Tibial nerve (tissue), 4 donors: ENCODE measurements at regions not wholly inside any gene's neighbourhood (a gene's known extent, or its start where the extent isn't known, plus 50 kb on each side); places are given as distances from the start of the nearest gene placed in this dataset.

Experiments
- DNase-seq, 2 donors: peaks; one replicate each; pipeline ENCODE4 v3.0.0-alpha.2; 2019; ENCODE audit warnings: low spot score in 2 of 2
- H3K27ac ChIP-seq, 4 donors: fragments of 200-600 bp; sonication (generic) in 3 of 4; one replicate each; pipeline ENCODE4 v1.5.1; 2017 to 2019; ENCODE audit warnings: mild to moderate bottlenecking in 1 of 4
- H3K27me3 ChIP-seq, 2 donors: fragments of 200-600 bp; sonication (generic) in 1 of 2; one replicate each; pipeline versions ENCODE4 v1.5.1 to v1.6.0; 2017 to 2019
- H3K36me3 ChIP-seq, 3 donors: fragments of 200-600 bp; sonication (generic); one replicate each; pipeline ENCODE4 v1.5.1; 2018 to 2019
- H3K4me1 ChIP-seq, 4 donors: fragments of 200-600 bp; sonication (generic) in 3 of 4; one replicate each; pipeline ENCODE4 v1.5.1; 2017 to 2019
- H3K4me3 ChIP-seq, 4 donors: fragments of 200-600 bp; sonication (generic) in 3 of 4; one replicate each; pipeline ENCODE4 v1.5.1; 2017 to 2019; ENCODE audit warnings: mild to moderate bottlenecking in 1 of 4, moderate library complexity in 1 of 4
- H3K9me3 ChIP-seq, 4 donors: fragments of 200-600 bp; sonication (generic) in 3 of 4; one replicate each; pipeline ENCODE4 v1.5.1; 2017 to 2019
- EP300 ChIP-seq, 2 donors: sonication (generic); formaldehyde crosslinking; IDR thresholded peaks; one replicate each; pipeline ENCODE4 v1.6.1; 2017; ENCODE audit warnings: antibody characterized with exemption in 2 of 2, mild to moderate bottlenecking in 1 of 2
- POLR2A ChIP-seq, 2 donors: fragments of 450-650 bp; IDR thresholded peaks; one replicate each; pipeline ENCODE4 v1.6.1; 2017; ENCODE audit warnings: antibody characterized with exemption in 2 of 2, mild to moderate bottlenecking in 2 of 2, moderate library complexity in 2 of 2
- WGBS, 2 donors: methylation state at CpG; one replicate each; pipeline ENCODE4 v1.1.5; 2018; 5-methylcytosine and 5-hydroxymethylcytosine counted together
- TF ChIP-seq, protein P1 (sequence below), 5 experiments: fragments of 200-600 bp in 3 of 5; fragments of 450-650 bp in 2 of 5; sonication (generic) in 3 of 5; IDR thresholded peaks; one replicate each; pipeline ENCODE4 v1.5.1; 2016 to 2019; ENCODE audit warnings: antibody characterized with exemption in 5 of 5, mild to moderate bottlenecking in 3 of 5, moderate library complexity in 2 of 5

DNA sequence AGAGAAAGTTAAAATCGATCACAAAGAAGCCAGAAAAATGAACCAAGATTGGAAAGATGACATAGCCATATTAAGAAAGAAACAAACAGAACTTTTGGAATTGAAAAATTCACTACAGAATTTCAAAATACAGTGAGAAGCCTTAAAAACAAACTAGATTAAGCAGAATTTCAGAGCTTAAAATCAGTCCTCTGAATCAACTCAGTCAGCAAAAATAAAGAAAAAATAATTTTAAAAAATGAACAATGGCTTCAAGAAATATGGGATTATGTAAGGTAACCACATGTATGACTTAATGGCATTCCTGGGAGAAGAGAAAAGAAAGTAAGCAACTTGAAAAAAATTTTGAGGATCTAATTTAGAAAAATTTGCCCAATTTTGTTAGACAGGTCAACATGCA, 696.2 kb downstream of the TSN start:
- WGBS, 2 donors: 83 to 93% methylated on average over 1 of the region's 1 CpG
- H3K4me3 ChIP-seq: no peak overlapping the region
- peaks cover 0 to 21% (median 3%) of the 10 kb centered on the region in 4 donors for H3K9me3 ChIP-seq
- H3K4me1 ChIP-seq: no peaks in the 10 kb centered on the region
- TF ChIP-seq POLR2A (IDR thresholded peaks at IDR 0.05) (no peak), EP300 (IDR thresholded peaks at IDR 0.05) (no peak)
- TF ChIP-seq, protein P1, sequence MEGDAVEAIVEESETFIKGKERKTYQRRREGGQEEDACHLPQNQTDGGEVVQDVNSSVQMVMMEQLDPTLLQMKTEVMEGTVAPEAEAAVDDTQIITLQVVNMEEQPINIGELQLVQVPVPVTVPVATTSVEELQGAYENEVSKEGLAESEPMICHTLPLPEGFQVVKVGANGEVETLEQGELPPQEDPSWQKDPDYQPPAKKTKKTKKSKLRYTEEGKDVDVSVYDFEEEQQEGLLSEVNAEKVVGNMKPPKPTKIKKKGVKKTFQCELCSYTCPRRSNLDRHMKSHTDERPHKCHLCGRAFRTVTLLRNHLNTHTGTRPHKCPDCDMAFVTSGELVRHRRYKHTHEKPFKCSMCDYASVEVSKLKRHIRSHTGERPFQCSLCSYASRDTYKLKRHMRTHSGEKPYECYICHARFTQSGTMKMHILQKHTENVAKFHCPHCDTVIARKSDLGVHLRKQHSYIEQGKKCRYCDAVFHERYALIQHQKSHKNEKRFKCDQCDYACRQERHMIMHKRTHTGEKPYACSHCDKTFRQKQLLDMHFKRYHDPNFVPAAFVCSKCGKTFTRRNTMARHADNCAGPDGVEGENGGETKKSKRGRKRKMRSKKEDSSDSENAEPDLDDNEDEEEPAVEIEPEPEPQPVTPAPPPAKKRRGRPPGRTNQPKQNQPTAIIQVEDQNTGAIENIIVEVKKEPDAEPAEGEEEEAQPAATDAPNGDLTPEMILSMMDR (IDR thresholded peaks at IDR 0.05): no peak
- no peak overlapping the region for H3K27ac ChIP-seq
- no peak for DNase-seq
- no peaks in the 10 kb centered on the region for H3K36me3 ChIP-seq
- H3K27me3 ChIP-seq: no peaks in the 10 kb centered on the region

DNA sequence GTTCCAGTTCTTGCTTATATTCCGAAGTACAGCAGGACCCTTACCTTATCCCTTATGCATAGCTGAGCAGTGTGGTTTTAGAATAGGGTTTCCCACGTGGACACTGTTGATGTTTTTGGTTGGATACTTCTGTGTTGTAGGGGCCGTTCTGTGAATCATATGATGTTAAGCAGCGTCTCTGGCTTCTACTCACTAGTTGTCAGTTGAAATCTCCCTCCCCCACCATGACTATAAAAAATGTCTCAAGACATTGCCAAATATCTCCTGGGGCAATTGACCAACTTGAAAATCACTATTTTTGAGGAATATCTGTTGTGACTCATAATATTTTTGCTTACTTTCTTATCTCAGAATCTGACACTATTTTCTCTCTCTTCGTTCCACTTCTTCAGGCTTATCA, 713.7 kb downstream of the TSN start:
- Histone ChIP-seq H3K9me3 (no peaks in the 10 kb centered on the region), H3K36me3 (no peaks in the 10 kb centered on the region), H3K4me1 (no peaks in the 10 kb centered on the region), H3K27ac (no peak overlapping the region), H3K27me3 (no peaks in the 10 kb centered on the region), H3K4me3 (no peak overlapping the region)
- DNase-seq: no peak
- TF ChIP-seq, protein P1 (IDR thresholded peaks at IDR 0.05): no peak
- TF ChIP-seq EP300 (IDR thresholded peaks at IDR 0.05) (no peak), POLR2A (IDR thresholded peaks at IDR 0.05) (no peak)
- 68 to 72% methylated on average over 5 of the region's 5 CpGs for WGBS, 2 donors

DNA sequence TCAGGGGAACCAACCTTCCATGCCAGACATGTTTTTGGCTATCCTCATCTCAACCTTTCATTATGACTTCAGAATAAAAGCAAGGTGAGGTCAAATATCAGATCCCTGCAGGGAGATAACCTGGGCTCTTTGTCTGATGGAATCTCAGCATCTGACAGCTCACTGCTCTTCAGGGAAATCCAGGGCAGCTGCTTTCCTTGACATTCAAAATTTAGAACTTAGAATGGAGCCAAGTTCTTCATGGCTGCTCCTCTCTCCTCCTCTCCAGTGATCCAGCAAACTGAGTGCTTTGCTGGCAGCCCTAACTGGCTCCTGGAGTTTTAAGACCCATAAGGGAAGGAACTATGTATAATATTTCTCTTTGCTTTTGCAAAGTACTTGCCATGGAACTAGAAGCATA, 716.3 kb downstream of the TSN start:
- H3K27me3 ChIP-seq: no peaks in the 10 kb centered on the region

DNA sequence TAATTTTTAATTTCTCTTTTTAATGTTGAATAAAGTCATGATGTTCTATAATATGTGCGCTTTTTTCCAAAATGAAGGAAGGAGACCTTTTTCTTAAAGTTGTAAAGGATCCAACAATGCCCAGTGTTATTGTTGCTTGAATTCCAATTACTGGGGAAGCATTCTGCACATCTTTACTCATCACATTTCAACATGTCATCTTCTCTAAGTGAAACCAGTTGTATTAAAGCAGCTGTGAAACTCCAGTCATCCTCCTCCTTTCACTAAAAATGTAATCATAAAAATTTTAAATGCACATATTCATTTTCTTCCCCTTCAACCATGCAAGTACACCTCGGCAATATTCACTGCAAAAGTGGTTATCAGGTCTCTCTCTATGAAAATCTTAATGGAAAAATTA, 722.7 kb downstream of the TSN start:
- WGBS, 2 donors: 73 to 75% methylated on average over 2 of the region's 2 CpGs
- no peak overlapping the region for H3K4me3 ChIP-seq
- no peak for DNase-seq
- no peaks in the 10 kb centered on the region for H3K27me3 ChIP-seq
- H3K27ac ChIP-seq: no peak overlapping the region
- no peaks in the 10 kb centered on the region for H3K36me3 ChIP-seq
- TF ChIP-seq EP300 (IDR thresholded peaks at IDR 0.05): no peak
- TF ChIP-seq, protein P1 (IDR thresholded peaks at IDR 0.05): no peak
- TF ChIP-seq POLR2A (IDR thresholded peaks at IDR 0.05): no peak
- H3K9me3 ChIP-seq: no peaks in the 10 kb centered on the region
- no peaks in the 10 kb centered on the region for H3K4me1 ChIP-seq

More for the DNA sequence above, 716.3 kb downstream of the TSN start:
- no peak overlapping the region for H3K27ac ChIP-seq
- DNase-seq: no peak
- H3K4me3 ChIP-seq: no peak overlapping the region
- no peak for TF ChIP-seq EP300 (IDR thresholded peaks at IDR 0.05)
- TF ChIP-seq, protein P1 (IDR thresholded peaks at IDR 0.05): no peak
- no peak for TF ChIP-seq POLR2A (IDR thresholded peaks at IDR 0.05)
- H3K36me3 ChIP-seq: no peaks in the 10 kb centered on the region
- H3K4me1 ChIP-seq: no peaks in the 10 kb centered on the region
- no peaks in the 10 kb centered on the region for H3K9me3 ChIP-seq

DNA sequence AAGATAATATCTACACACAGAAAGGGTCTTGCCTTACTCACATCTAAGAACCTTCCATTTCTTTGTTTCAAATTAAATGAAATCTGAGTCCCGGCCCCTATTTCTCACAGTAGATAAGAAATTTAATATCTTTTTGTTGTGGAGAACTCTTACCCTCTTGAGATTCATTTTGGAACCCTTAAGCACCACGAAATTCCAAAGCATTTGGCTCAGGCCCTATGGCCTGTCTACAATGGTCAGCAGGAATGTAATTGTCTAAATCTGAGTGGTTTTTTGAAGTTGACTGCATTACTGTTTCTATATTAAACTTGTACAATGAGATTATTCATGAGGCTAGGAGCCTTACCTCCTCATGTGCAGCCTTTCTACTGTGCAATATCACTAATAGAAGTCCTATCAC, 723.3 kb downstream of the TSN start:
- Histone ChIP-seq H3K27me3 (no peaks in the 10 kb centered on the region), H3K36me3 (no peaks in the 10 kb centered on the region), H3K4me3 (no peak overlapping the region), H3K4me1 (no peaks in the 10 kb centered on the region), H3K27ac (no peak overlapping the region), H3K9me3 (no peaks in the 10 kb centered on the region)
- 22 to 30% methylated on average over 2 of the region's 2 CpGs for WGBS, 2 donors
- TF ChIP-seq, protein P1 (IDR thresholded peaks at IDR 0.05): no peak
- TF ChIP-seq POLR2A (IDR thresholded peaks at IDR 0.05) (no peak), EP300 (IDR thresholded peaks at IDR 0.05) (no peak)
- no peak for DNase-seq
